Posterior vena cava (tissue), 2 donors: ENCODE measurements at regions not wholly inside any gene's neighbourhood (a gene's known extent, or its start where the extent isn't known, plus 50 kb on each side); places are given as distances from the start of the nearest gene placed in this dataset.

Source experiments
- DNase-seq: peaks from one replicate; pipeline ENCODE4 v3.0.0-alpha.2; 2020; ENCODE audit warnings: low spot score
- intact Hi-C, 2 donors: fragments of 100-400 bp; cut with DNase I; formaldehyde crosslinking; loops; one replicate each; pipeline versions ENCODE4 v1.14.1 to v1.14.2; 2022 to 2023
- donor health status: DM: yes; HTN: yes; CAD: no.
- donor health status: DM: yes; HTN: yes; CAD: no.

DNA sequence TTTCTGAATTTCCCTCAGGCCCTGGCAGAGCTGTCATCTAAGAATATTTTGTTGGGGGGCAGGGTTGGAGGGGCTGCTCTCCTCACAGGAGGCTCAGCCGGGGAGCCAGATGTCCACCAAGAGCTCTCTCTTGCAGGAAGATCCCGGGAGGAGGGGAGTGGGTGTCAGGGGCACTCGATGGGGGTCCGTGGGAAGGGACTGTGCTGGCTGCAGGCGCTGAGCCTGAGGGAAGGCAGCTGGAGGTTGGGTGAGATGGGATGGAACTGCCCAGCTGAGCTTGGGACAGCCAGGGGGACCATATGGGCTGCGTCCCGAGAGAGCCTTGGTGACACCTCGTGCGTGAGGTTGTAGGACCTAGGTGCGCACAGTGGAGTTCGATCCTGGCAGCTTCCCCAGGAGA lies 111.2 kb upstream of the GSE1 start:
- DNase-seq: no peak
- intact Hi-C loops: no loop called here

GRCh38 chr16:85502357-85502756 lies 110.8 kb upstream of the GSE1 start:
- intact Hi-C loops: no loop called here
- DNase-seq: no peak

DNA sequence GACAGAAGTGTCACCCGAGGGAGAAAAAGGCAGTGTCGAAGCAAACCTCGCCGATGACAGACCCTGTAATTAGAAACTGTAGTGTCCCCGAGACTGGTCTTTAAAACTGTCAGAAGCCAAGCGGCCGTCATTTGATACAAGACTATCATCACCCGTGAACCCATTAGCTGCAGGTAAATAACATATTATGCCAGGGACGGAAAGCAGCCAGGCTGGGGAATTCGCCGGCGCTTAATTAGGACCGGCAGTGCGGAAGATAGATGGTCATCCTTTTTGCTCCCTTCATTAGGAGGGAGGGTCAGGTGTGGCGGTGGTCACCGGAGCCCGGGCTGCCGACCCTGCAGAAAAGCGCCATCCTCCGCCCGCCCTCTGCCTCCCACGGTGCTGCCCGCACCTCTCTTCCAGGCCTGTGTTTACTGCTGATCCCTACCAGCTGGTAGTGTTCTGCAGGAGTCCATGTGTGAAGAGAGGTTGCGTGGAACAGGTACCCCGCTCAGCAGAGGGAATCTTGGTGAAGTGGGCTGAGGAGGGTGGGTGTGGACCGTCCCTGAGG lies 109.4 kb upstream of the GSE1 start:
- intact Hi-C loops: no loop called here

DNA sequence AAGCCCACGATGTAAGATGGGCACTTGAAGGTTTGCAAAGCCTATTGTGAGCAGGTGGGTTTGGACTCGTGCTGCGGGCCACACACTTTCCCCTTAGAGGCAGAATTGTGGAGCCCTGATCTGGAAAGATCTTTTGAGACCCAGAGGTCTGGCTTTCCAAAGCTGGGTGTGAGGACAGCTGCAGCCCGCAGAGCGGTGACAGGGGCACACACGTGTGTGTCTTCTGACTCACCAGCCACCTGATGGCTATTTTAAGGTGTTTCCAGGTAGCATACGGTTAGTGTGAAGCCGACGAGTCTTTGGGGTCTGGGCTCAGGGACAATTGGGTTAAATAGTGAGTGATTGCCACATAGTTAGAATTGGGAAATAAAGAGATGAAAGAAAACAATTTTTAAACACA lies 108.9 kb upstream of the GSE1 start:
- no peak for DNase-seq
- intact Hi-C loops: no loop called here

More for the DNA sequence above, 109.4 kb upstream of the GSE1 start:
- DNase-seq: no peak

- no peak for DNase-seq
- intact Hi-C loops: no loop called here
These were observed 107.1 kb upstream of the GSE1 start for GRCh38 chr16:85505794-85506634.

- intact Hi-C loops: no loop called here
- no peak for DNase-seq
These were observed 106.5 kb upstream of the GSE1 start for GRCh38 chr16:85506635-85506911.

DNA sequence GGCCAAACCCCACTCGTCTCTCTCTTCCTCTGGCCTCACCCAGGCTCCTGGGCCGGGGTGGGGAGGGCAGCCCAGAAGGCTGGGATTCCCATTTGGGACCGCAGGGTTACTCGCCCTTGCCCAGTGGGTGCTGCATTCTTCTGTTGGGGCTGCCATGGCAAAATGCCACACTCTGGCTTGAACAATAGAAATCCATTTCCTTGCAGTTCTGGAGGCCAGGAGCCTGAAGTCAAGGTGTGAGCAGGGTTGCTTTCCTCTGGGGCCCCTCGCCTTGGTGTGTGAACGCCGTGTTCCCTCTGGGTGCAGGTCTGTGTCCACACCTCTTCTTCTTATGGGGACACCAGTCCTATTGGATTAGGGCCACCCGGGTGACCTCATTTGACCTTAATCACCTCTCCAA lies 105.8 kb upstream of the GSE1 start:
- intact Hi-C loops: no loop called here
- no peak for DNase-seq

DNA sequence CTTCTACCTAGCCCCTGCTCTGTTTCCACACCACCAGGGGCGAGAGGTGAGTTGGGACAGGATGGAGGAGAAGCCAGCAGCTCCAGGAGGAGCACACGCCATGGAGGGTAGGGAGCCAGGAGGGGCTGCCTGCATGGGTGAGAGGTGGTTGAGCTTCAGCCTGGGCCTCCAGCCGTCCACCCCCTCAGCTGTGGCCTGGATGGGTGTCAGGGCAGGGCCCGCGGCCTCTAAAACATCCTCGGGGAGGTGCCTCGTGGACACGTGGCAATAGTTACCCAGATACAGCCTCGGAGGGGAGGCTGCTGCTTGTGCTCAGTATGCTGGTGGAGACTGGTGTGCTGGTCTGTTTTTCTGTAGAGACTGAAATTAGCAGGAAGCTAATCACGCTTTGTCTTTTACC lies 104.7 kb upstream of the GSE1 start:
- intact Hi-C loops: no loop called here
- DNase-seq: no peak

- no peak for DNase-seq
- intact Hi-C loops: no loop called here
These were observed 104.1 kb upstream of the GSE1 start for GRCh38 chr16:85508993-85509392.

- intact Hi-C loops: no loop called here
- DNase-seq: no peak
These were observed 103.0 kb upstream of the GSE1 start for GRCh38 chr16:85510041-85510659.

GRCh38 chr16:85511938-85512807 lies 100.9 kb upstream of the GSE1 start:
- intact Hi-C loops: no loop called here

GRCh38 chr16:85512808-85513115 lies 100.4 kb upstream of the GSE1 start:
- intact Hi-C loops: no loop called here
- no peak for DNase-seq

More at GRCh38 chr16:85511938-85512807, 100.9 kb upstream of the GSE1 start:
- no peak for DNase-seq

DNA sequence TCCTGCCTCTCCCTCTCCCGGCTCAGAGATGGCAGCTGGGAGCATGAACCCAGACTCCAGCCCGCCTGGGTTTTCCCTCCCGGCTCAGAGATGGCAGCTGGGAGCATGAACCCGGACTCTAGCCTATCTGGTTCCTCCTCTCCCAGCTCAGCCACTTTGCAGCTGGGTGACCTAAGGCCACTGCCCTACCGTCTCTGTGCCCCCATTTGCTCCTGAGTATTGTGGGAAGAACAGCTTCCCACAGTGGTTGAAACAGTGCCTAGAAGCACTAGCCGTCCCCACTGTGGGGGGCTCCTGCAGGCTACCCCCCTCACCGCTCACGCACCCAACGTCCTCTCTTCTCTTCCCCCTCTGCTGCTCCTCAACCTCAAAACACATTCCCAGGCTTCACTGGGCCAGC lies 99.9 kb upstream of the GSE1 start:
- DNase-seq: no peak
- intact Hi-C loops: no loop called here

DNA sequence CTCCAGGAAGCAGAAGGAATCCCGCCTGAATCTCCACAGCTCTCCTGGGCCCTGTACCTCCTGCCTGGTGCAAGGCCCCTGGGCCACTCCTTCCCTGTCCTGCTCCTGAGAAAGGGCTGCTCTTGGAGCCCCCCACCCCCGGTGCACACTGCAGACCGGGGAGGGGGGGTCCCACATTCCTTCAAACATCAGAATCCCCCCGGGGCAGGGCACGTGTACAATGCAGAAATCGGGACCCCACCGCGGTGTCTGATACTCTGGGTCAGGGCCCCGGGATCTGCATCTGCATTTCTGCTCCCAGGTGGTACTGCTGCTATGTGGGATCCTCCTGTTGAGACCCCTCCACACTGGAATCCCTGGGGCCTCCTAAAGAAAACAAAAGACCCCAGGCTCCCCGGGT lies 99.5 kb upstream of the GSE1 start:
- intact Hi-C loops: no loop called here
- no peak for DNase-seq

DNA sequence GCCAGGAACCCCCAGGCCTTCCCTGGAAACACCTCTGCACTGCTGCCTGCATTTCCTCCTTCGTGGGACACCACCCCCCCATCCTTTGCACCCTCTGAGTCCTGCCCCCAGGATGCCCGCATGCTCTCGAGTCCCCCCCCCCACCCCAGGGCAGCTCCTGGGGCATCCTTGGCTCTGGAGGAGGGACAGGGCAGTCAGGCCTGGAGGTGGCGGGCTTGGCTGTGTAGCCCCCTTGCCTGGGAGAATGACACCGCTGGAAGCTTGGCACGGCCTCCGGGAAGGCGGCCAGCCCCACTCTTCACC lies 98.9 kb upstream of the GSE1 start:
- intact Hi-C loops: no loop called here
- peak; percentile 91 for DNase-seq

DNA sequence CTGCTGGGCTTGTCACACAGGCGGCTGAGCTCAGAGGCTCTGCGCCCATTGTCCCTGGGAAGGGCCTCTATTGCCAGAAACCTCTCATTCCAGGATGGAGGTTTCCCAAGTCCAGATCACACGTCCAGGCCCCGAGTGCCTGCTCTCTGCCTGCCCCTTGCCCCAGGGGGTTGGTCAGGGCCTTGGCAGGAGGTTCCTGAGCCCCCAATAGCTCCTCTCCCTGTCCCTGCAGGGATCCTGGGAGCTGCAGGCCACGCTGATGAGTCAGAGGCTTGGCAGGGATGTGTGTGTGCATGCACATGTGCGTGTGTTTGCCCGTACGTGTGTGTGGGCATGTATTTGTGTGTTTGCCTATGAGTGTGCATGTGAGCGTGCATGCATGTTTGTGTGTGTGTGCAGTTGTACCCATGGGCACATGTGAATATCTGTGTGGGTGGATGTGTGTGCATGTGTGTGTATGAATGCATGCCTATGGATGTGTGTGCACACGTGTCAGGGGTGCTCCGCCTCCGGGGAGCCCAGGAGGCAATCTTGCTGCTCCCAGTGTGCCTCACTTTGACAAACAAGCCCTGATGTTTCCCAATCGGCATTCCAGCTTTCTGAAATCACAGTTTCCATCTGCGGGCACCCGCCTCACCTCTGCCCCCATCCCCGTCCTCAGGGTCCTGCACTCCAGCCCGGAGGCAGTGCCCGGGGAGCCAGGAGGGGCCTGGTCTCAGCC lies 98.4 kb upstream of the GSE1 start:
- peak; percentile 92 for DNase-seq
- intact Hi-C loops: no loop called here

DNA sequence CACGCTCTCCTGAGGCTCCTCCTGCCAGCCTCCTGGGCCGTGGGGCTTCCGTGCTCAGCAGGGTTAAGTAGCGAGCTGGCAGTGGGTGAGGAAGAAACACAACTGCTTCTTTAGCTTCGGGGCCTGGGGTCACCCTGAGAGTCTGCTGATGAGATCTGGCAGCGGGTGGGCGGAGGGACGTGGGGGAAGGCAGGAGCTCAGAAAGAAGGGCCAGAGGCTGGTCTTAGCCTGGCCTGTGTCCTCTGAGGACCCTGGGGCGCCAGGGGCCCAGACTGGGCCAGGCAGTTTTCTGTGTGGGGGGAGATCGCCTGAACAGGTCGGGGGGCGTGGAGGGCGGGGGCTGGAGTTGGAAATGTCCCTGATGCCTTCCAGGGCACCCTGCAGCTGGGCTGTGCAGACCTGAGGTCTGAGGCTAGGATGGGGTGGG lies 97.8 kb upstream of the GSE1 start:
- no peak for DNase-seq
- intact Hi-C loops: no loop called here

GRCh38 chr16:85515830-85516397 lies 97.2 kb upstream of the GSE1 start:
- intact Hi-C loops: no loop called here
- no peak for DNase-seq

- intact Hi-C loops: no loop called here
- DNase-seq: no peak
These were observed 96.0 kb upstream of the GSE1 start for GRCh38 chr16:85517154-85517553.
